ENCODE measurements at regions not wholly inside any gene's neighbourhood (a gene's known extent, or its start where the extent isn't known, plus 50 kb on each side); places are given as distances from the start of the nearest gene placed in this dataset.

DNA sequence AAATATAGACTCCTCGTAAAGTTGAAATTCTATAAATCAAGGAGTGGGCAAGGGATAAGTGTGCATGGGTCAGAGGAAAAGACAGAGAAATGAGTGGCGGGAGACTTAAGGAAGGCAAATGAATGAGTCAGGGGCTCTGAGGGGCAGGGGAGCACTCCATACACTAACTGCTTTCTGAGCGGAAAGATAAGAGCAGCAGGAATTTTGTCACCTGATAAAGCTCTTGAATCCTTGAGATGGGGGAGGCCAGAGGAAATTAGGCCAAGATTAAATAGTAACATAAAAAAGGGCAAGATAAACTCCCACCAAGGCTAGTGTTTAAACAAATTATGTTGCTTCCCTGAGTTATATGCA is 191.0 kb upstream of the S1PR3 start:
- TF ChIP-seq NFIC (IDR thresholded peaks at IDR 0.05) = no peak
- TF ChIP-seq CREB1 (IDR thresholded peaks at IDR 0.05; ENCODE audit: low read depth) = no peak
- no peak for TF ChIP-seq ZBTB7A (IDR thresholded peaks at IDR 0.05; ENCODE audit: low read depth)
- no peak for TF ChIP-seq EP300 (IDR thresholded peaks at IDR 0.05; ENCODE audit: borderline replicate concordance)
- TF ChIP-seq, protein P1, sequence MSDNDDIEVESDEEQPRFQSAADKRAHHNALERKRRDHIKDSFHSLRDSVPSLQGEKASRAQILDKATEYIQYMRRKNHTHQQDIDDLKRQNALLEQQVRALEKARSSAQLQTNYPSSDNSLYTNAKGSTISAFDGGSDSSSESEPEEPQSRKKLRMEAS (IDR thresholded peaks at IDR 0.05) = no peak
- no peak for TF ChIP-seq TCF12 (IDR thresholded peaks at IDR 0.05; ENCODE audit: low read depth)

DNA sequence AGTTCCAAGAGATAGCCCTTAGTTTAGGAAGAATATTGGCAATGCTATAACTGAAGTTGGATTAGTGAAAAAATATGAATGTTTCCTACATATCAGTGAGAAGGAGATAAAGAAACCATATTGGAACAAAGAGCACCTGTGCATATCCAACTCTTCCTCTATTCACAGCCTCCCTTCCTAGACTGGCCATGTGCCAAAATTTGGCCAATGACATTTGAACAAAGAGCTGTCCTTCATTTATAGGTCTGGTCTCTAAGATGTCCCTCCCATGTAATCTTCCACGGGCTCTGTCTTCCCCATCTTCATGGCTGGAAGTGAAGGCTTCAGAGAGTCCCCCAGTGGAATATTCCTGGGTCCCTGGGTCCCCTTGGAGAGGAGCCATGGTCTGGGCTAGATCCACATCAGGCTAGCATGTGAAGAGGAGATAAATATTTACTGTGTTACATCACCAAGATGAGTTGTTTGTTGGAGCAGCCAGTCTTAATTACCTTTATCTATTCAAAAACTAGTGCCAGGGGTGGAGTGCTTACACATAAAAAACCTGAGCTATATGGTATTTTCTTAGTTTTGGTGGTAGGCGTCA is 190.0 kb upstream of the S1PR3 start:
- TF ChIP-seq REST (IDR thresholded peaks at IDR 0.05; ENCODE audit: low read depth) (no peak), YY1 (IDR thresholded peaks at IDR 0.05; ENCODE audit: low read depth) (no peak), NFIC (IDR thresholded peaks at IDR 0.05) (no peak), EP300 (IDR thresholded peaks at IDR 0.05; ENCODE audit: borderline replicate concordance) (no peak), CEBPB (IDR thresholded peaks at IDR 0.05) (no peak), CREB1 (IDR thresholded peaks at IDR 0.05; ENCODE audit: low read depth) (no peak), TAF1 (IDR thresholded peaks at IDR 0.05; ENCODE audit: low read depth) (no peak), EGR1 (IDR thresholded peaks at IDR 0.05) (no peak), FOXM1 (IDR thresholded peaks at IDR 0.05; ENCODE audit: borderline replicate concordance, low read depth) (no peak), TEAD4 (IDR thresholded peaks at IDR 0.05) (no peak), RAD21 (IDR thresholded peaks at IDR 0.05; ENCODE audit: low read depth) (no peak), ZBTB7A (IDR thresholded peaks at IDR 0.05; ENCODE audit: low read depth) (no peak), TCF12 (IDR thresholded peaks at IDR 0.05; ENCODE audit: low read depth) (no peak)
- TF ChIP-seq, protein P2, sequence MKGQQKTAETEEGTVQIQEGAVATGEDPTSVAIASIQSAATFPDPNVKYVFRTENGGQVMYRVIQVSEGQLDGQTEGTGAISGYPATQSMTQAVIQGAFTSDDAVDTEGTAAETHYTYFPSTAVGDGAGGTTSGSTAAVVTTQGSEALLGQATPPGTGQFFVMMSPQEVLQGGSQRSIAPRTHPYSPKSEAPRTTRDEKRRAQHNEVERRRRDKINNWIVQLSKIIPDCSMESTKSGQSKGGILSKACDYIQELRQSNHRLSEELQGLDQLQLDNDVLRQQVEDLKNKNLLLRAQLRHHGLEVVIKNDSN (IDR thresholded peaks at IDR 0.05) = no peak
- TF ChIP-seq, protein P1 (IDR thresholded peaks at IDR 0.05) = no peak

DNA sequence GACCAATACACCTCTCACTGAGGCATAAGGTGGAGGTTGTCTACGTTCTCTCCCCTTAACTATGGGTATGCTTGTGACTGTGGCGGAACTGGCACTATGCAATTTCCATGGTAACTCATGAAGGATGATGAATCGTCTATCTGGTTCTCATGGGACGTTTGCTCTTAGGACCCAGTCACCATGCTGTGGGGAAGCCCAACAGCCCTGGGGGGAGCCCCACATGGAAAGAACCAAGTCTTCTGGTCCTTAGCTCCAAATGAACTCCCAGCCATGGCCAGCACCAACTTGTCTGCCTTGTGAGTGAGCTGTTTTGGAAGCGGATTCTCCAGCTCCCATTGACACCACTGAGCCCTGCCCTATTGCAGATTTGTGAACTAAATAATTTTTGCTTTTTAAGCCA is 188.7 kb upstream of the S1PR3 start:
- TF ChIP-seq FOXM1 (IDR thresholded peaks at IDR 0.05; ENCODE audit: borderline replicate concordance, low read depth) (no peak), CEBPB (IDR thresholded peaks at IDR 0.05) (no peak), EGR1 (IDR thresholded peaks at IDR 0.05) (no peak), NFIC (IDR thresholded peaks at IDR 0.05) (no peak), EP300 (IDR thresholded peaks at IDR 0.05; ENCODE audit: borderline replicate concordance) (no peak), TCF12 (IDR thresholded peaks at IDR 0.05; ENCODE audit: low read depth) (no peak), CREB1 (IDR thresholded peaks at IDR 0.05; ENCODE audit: low read depth) (no peak), TAF1 (IDR thresholded peaks at IDR 0.05; ENCODE audit: low read depth) (no peak), RAD21 (IDR thresholded peaks at IDR 0.05; ENCODE audit: low read depth) (no peak), ZBTB7A (IDR thresholded peaks at IDR 0.05; ENCODE audit: low read depth) (no peak), REST (IDR thresholded peaks at IDR 0.05; ENCODE audit: low read depth) (no peak), YY1 (IDR thresholded peaks at IDR 0.05; ENCODE audit: low read depth) (no peak), TEAD4 (IDR thresholded peaks at IDR 0.05) (no peak)
- TF ChIP-seq, protein P1 (IDR thresholded peaks at IDR 0.05) = no peak
- TF ChIP-seq, protein P2 (IDR thresholded peaks at IDR 0.05) = no peak

DNA sequence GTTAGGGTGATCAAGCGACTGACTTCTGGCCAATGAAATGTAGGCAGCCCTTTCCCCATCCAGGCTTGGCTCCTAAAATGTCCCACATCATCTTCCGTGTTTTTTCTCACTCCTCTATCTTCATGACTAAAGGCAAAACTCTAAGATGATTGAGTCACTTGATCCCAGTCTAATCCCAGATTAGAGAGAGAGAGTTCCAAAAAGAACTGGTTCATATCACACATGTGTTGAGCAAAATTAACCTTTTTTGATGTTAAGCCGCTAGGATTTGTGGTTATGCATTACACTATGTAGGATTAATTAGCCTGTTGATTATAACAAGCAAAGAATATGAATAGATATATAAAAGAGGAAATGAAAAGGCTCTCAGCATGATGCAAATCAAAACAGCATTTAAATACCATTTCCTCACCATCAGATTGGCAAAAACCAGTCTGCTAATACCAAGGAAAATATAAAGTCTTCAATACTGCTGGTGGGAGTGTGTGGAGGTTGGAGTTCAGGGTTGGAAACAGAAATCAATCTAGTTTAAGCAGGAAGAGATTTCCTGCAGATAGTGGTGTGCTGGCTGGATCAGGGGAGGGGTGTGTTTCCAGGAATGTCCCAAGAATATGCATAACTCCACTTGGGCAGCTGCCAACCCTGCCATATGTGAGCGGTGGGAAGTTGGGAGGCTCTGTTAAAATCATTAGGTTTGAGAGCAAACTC is 187.6 kb upstream of the S1PR3 start:
- TF ChIP-seq FOXM1 (IDR thresholded peaks at IDR 0.05; ENCODE audit: borderline replicate concordance, low read depth) = no peak

- no peak for TF ChIP-seq YY1 (IDR thresholded peaks at IDR 0.05; ENCODE audit: low read depth)
- no peak for TF ChIP-seq TCF12 (IDR thresholded peaks at IDR 0.05; ENCODE audit: low read depth)
These were observed 187.0 kb upstream of the S1PR3 start for GRCh38 chr9:88804254-88804596.
